HepG2 (cell line): ENCODE measurements at regions not wholly inside any gene's neighbourhood (a gene's known extent, or its start where the extent isn't known, plus 50 kb on each side); places are given as distances from the start of the nearest gene placed in this dataset.

ENCODE experiments used
- ATAC-seq: fragments of 200-7000 bp; cut with Tn5 transposase; 3 replicates; pipeline ENCODE4 v1.9.1; 2020; ENCODE audit warnings: mild to moderate bottlenecking, moderate library complexity
- BruUV-seq: library from RNA; stranded (reverse); fragments of 400-500 nt; replicated peaks from 2 replicates; lab custom pipeline; 2021; lab: Mats Ljungman, UMichigan
- CTCF ChIA-PET: fragments of 300-600 bp; formaldehyde crosslinking; extraction: SDS; loops from one replicate; lab custom pipeline; 2021; ENCODE audit warnings: low total read pairs, inconsistent platforms, low intra/inter-chr PET ratio; lab: Yijun Ruan, JAX
- POLR2A ChIA-PET: fragments of 350-600 bp; sonication (Branson Sonifier 250); formaldehyde crosslinking; loops from one replicate; lab custom pipeline; 2020; ENCODE audit warnings: antibody characterized with exemption, inconsistent platforms; lab: Yijun Ruan, JAX
- DNase-seq: peaks from one replicate; pipeline ENCODE4 v3.0.0-alpha.2; 2015; ENCODE audit warnings: low spot score
- FAIRE-seq: peaks from 3 replicates; lab custom pipeline; 2011; peaks lifted over from hg19 to GRCh38; lab: Jason Lieb, UNC
- H2AFZ ChIP-seq: one replicate; pipeline ENCODE4 v1.6.1; 2011; ENCODE audit warnings: low read length, inconsistent platforms
- H3K27ac ChIP-seq: fragments of 300-600 bp; 3 replicates; pipeline ENCODE4 v1.8.0; 2011; ENCODE audit warnings: mixed run types, mild to moderate bottlenecking, mixed read lengths, low read length, inconsistent platforms; ENCODE audit not compliant: insufficient read depth; ENCODE audit errors: extremely low read length
- H3K27me3 ChIP-seq, 2 experiments: fragments of 200-600 bp in 1 of 2; 2 replicates in 1 of 2; 3 replicates in 1 of 2; pipeline versions ENCODE4 v1.6.0 to v1.8.0; 2011; ENCODE audit warnings: low read length in 2 of 2, mild to moderate bottlenecking in 2 of 2, moderate library complexity in 2 of 2, inconsistent platforms in 1 of 2; ENCODE audit not compliant: insufficient read depth in 2 of 2, control insufficient read depth in 1 of 2
- H3K36me3 ChIP-seq, 2 experiments: fragments of 200-600 bp in 1 of 2; replicated peaks in 1 of 2; 2 replicates in 1 of 2; 3 replicates in 1 of 2; pipeline versions ENCODE4 v1.5.1 to v1.8.0; 2011; ENCODE audit warnings: low read length in 2 of 2, inconsistent platforms in 1 of 2; ENCODE audit not compliant: insufficient read depth in 2 of 2, control insufficient read depth in 1 of 2
- H3K4me1 ChIP-seq: 2 replicates; pipeline ENCODE4 v1.5.1; 2012; ENCODE audit warnings: low read length, inconsistent platforms; ENCODE audit not compliant: insufficient read depth
- H3K4me2 ChIP-seq: 2 replicates; pipeline ENCODE4 v1.6.0; 2011; ENCODE audit warnings: low read depth, low read length, inconsistent platforms
- H3K4me3 ChIP-seq, 3 experiments: fragments of 200-600 bp in 1 of 3; sonication (generic), shearing (Covaris generic) in 1 of 3; replicated peaks in 1 of 3; 2 replicates each; pipeline ENCODE4 v1.5.1; 2011 to 2016; ENCODE audit warnings: low read length in 3 of 3, inconsistent platforms in 2 of 3, low read depth in 2 of 3, mild to moderate bottlenecking in 2 of 3, control low read depth in 1 of 3, mixed read lengths in 1 of 3; ENCODE audit not compliant: insufficient read depth in 1 of 3
- H3K79me2 ChIP-seq: one replicate; pipeline ENCODE4 v1.6.1; 2011; ENCODE audit warnings: low read length, inconsistent platforms; ENCODE audit not compliant: insufficient read depth
- H3K9ac ChIP-seq: 2 replicates; pipeline ENCODE4 v1.6.0; 2011; ENCODE audit warnings: mild to moderate bottlenecking, low read depth, low read length, inconsistent platforms; ENCODE audit not compliant: insufficient read depth
- H3K9me3 ChIP-seq: 2 replicates; pipeline ENCODE4 v1.5.1; 2012; ENCODE audit warnings: mild to moderate bottlenecking, low read length
- H4K20me1 ChIP-seq: 2 replicates; pipeline ENCODE4 v1.6.0; 2011; ENCODE audit warnings: inconsistent platforms, mild to moderate bottlenecking, low read length, moderate library complexity; ENCODE audit not compliant: insufficient read depth
- CEBPG ChIP-seq: IDR thresholded peaks from 2 replicates; pipeline ENCODE4 v1.6.1; 2016
- HNRNPUL1 ChIP-seq: fragments of 200-400 bp; formaldehyde crosslinking; IDR thresholded peaks from 2 replicates; pipeline ENCODE4 v1.6.1; 2017; ENCODE audit warnings: low read depth, mild to moderate bottlenecking, low read length, moderate library complexity
- HOXA5 ChIP-seq: sonication (generic); formaldehyde crosslinking; IDR thresholded peaks from 2 replicates; pipeline ENCODE4 v1.4.0; 2020; ENCODE audit warnings: missing genetic modification reagents
- HOXD1 ChIP-seq: sonication (generic); formaldehyde crosslinking; IDR thresholded peaks from 2 replicates; pipeline ENCODE4 v1.5.0; 2020; ENCODE audit warnings: missing genetic modification reagents
- KDM6A ChIP-seq: IDR thresholded peaks from 2 replicates; pipeline ENCODE4 v1.6.1; 2016; ENCODE audit warnings: low read depth
- NFRKB ChIP-seq: fragments of 450-650 bp; IDR thresholded peaks from 2 replicates; pipeline ENCODE4 v1.6.1; 2017
- POLR2G ChIP-seq: fragments of 200-400 bp; formaldehyde crosslinking; IDR thresholded peaks from 2 replicates; pipeline ENCODE4 v1.6.1; 2018; ENCODE audit warnings: mild to moderate bottlenecking, low read depth, low read length, moderate library complexity
- RFX5 ChIP-seq: IDR thresholded peaks from 2 replicates; pipeline ENCODE4 v1.6.1; 2011; ENCODE audit warnings: low read depth, low read length, improper control_type of control experiment
- SRSF1 ChIP-seq: fragments of 200-400 bp; formaldehyde crosslinking; optimal IDR thresholded peaks from 2 replicates; pipeline ENCODE3; 2017; ENCODE audit warnings: mild to moderate bottlenecking, low read depth, low read length, moderate library complexity
- TRIM22 ChIP-seq: fragments of 450-650 bp; IDR thresholded peaks from 2 replicates; pipeline ENCODE4 v1.6.1; 2017
- YEATS2 ChIP-seq: sonication (generic); formaldehyde crosslinking; IDR thresholded peaks from 2 replicates; pipeline ENCODE4 v1.4.0; 2020; ENCODE audit warnings: missing genetic modification reagents, borderline replicate concordance
- ZC3H4 ChIP-seq: sonication (generic); formaldehyde crosslinking; IDR thresholded peaks from 2 replicates; pipeline ENCODE4 v1.4.0; 2020; ENCODE audit warnings: missing genetic modification reagents, borderline replicate concordance
- ZNF10 ChIP-seq: sonication (generic); formaldehyde crosslinking; IDR thresholded peaks from 2 replicates; pipeline ENCODE4 v1.4.0; 2020; ENCODE audit warnings: mild to moderate bottlenecking, low read depth, missing genetic modification reagents, borderline replicate concordance
- ZNF205 ChIP-seq: IDR thresholded peaks from 2 replicates; pipeline ENCODE4 v1.6.1; 2018; ENCODE audit warnings: missing biosample characterization, missing genetic modification reagents
- ZNF614 ChIP-seq: IDR thresholded peaks from 2 replicates; pipeline ENCODE4 v1.6.1; 2018; ENCODE audit warnings: missing biosample characterization, missing genetic modification reagents, inconsistent platforms, borderline replicate concordance
- ZNF746 ChIP-seq: sonication (generic); formaldehyde crosslinking; IDR thresholded peaks from 2 replicates; pipeline ENCODE4 v1.8.0; 2022; ENCODE audit warnings: mild to moderate bottlenecking, missing genetic modification reagents
- ZSCAN31 ChIP-seq: sonication (generic); formaldehyde crosslinking; IDR thresholded peaks from 2 replicates; pipeline ENCODE4 v1.5.0; 2020; ENCODE audit warnings: low read depth, mild to moderate bottlenecking, missing genetic modification reagents
- in situ Hi-C: cut with HindIII; loops from 2 replicates; pipeline ENCODE4 v1.10.0; 2017; ENCODE audit warnings: low pct_unique_long_range_greater_than_20kb; ENCODE audit not compliant: extremely low pct_ligation_motif_present
- intact Hi-C: fragments of 100-400 bp; cut with micrococcal nuclease; formaldehyde crosslinking; loops from one replicate; pipeline ENCODE4 v1.10.0; 2022; ENCODE audit not compliant: unreplicated experiment
- TF ChIP-seq, protein P1 (sequence below): sonication (generic); formaldehyde crosslinking; IDR thresholded peaks from 2 replicates; pipeline ENCODE4 v1.5.1; 2020; ENCODE audit warnings: mild to moderate bottlenecking, missing genetic modification reagents, moderate library complexity

- no peak for TF ChIP-seq TRIM22
- TF ChIP-seq CEBPG = no peak
- no peak for TF ChIP-seq ZSCAN31 (CRISPR knock-in tag)
- TF ChIP-seq ZNF205 (CRISPR knock-in tag) = no peak
- no peak for TF ChIP-seq KDM6A (CRISPR knock-in tag)
- no peak for TF ChIP-seq POLR2G
Measured at GRCh38 chr1:88581703-88582102, 102.4 kb upstream of the PKN2 start (continued).

DNA sequence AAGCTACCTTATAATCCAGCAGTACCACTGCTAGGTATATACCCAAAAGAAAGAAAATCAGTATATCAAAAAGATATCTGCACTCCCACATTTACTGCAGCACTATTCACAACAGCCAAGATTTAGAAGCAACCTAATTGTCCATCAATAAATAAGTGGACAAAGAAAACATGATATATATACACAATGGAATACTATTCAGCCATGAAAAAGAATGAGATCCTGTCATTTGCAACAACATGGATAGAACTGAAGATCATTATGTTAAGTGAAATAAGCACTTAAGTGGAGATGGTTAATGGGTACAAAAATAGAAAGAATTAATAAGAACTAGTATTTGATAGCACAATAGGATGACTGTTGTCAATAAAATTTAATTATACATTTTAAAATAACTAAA lies 90.7 kb upstream of the PKN2 start:
- intact Hi-C loops = no loop called here
- no peak overlapping the region for H2AFZ ChIP-seq
- ChIA-PET POLR2A (no interaction called here), CTCF (no interaction called here)
- FAIRE-seq = no peak
- H3K27ac ChIP-seq = no peak overlapping the region
- no peaks in the 10 kb centered on the region for H3K4me1 ChIP-seq
- no peak for ATAC-seq
- no peaks in the 10 kb centered on the region for H4K20me1 ChIP-seq
- no peaks in the 10 kb centered on the region for H3K27me3 ChIP-seq
- no peaks in the 10 kb centered on the region for H3K79me2 ChIP-seq
- in situ Hi-C loops = no loop called here
- H3K9ac ChIP-seq = no peak overlapping the region
- H3K36me3 ChIP-seq = no peaks in the 10 kb centered on the region
- no peak overlapping the region for H3K4me3 ChIP-seq
- TF ChIP-seq ZNF614 (CRISPR knock-in tag) (no peak), YEATS2 (no peak), ZNF10 (CRISPR knock-in tag) (no peak), HOXD1 (CRISPR knock-in tag) (no peak), HOXA5 (CRISPR knock-in tag) (no peak), NFRKB (no peak), HNRNPUL1 (no peak), SRSF1 (no peak), ZNF746 (CRISPR knock-in tag) (no peak), ZC3H4 (CRISPR knock-in tag) (no peak), RFX5 (no peak)
- TF ChIP-seq, protein P1, sequence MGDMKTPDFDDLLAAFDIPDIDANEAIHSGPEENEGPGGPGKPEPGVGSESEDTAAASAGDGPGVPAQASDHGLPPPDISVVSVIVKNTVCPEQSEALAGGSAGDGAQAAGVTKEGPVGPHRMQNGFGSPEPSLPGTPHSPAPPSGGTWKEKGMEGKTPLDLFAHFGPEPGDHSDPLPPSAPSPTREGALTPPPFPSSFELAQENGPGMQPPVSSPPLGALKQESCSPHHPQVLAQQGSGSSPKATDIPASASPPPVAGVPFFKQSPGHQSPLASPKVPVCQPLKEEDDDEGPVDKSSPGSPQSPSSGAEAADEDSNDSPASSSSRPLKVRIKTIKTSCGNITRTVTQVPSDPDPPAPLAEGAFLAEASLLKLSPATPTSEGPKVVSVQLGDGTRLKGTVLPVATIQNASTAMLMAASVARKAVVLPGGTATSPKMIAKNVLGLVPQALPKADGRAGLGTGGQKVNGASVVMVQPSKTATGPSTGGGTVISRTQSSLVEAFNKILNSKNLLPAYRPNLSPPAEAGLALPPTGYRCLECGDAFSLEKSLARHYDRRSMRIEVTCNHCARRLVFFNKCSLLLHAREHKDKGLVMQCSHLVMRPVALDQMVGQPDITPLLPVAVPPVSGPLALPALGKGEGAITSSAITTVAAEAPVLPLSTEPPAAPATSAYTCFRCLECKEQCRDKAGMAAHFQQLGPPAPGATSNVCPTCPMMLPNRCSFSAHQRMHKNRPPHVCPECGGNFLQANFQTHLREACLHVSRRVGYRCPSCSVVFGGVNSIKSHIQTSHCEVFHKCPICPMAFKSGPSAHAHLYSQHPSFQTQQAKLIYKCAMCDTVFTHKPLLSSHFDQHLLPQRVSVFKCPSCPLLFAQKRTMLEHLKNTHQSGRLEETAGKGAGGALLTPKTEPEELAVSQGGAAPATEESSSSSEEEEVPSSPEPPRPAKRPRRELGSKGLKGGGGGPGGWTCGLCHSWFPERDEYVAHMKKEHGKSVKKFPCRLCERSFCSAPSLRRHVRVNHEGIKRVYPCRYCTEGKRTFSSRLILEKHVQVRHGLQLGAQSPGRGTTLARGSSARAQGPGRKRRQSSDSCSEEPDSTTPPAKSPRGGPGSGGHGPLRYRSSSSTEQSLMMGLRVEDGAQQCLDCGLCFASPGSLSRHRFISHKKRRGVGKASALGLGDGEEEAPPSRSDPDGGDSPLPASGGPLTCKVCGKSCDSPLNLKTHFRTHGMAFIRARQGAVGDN (CRISPR knock-in tag) = no peak
- no peak overlapping the region for H3K4me2 ChIP-seq
- DNase-seq = no peak
- BruUV-seq = no TSS peak
- H3K9me3 ChIP-seq = no peaks in the 10 kb centered on the region
